CD14-positive monocyte (primary cell): ENCODE measurements at regions not wholly inside any gene's neighbourhood (a gene's known extent, or its start where the extent isn't known, plus 50 kb on each side); places are given as distances from the start of the nearest gene placed in this dataset.

Experiments
- DNase-seq, 3 donors: peaks; one replicate each; pipeline ENCODE4 v3.0.0-alpha.2; 2011 to 2022
- H2AFZ ChIP-seq: 2 replicates; pipeline ENCODE4 v1.6.0; 2012; ENCODE audit warnings: mild to moderate bottlenecking, low read depth, low read length, inconsistent platforms; ENCODE audit not compliant: insufficient read depth, poor library complexity, severe bottlenecking
- H3K27ac ChIP-seq, 2 donors: 1 replicate in 1 of 2; 2 replicates in 1 of 2; pipeline ENCODE4 v1.5.1; 2012 to 2013; ENCODE audit warnings: low read length in 2 of 2, control low read depth in 1 of 2, inconsistent platforms in 1 of 2, low read depth in 1 of 2, mild to moderate bottlenecking in 1 of 2
- H3K27me3 ChIP-seq, 2 donors: one replicate each; pipeline versions ENCODE4 v1.6.0 to v1.6.1; 2011 to 2013; ENCODE audit warnings: low read length in 2 of 2; ENCODE audit not compliant: control insufficient read depth in 2 of 2, insufficient read depth in 2 of 2
- H3K36me3 ChIP-seq, 2 donors: replicated peaks in 1 of 2; 1 replicate in 1 of 2; 2 replicates in 1 of 2; pipeline versions ENCODE4 v1.5.1 to v1.6.1; 2012 to 2013; ENCODE audit warnings: low read length in 2 of 2, control low read depth in 1 of 2, inconsistent platforms in 1 of 2, mild to moderate bottlenecking in 1 of 2; ENCODE audit not compliant: insufficient read depth in 2 of 2, control insufficient read depth in 1 of 2
- H3K4me1 ChIP-seq, 2 donors: 1 replicate in 1 of 2; 2 replicates in 1 of 2; pipeline versions ENCODE4 v1.5.1 to v1.6.1; 2012 to 2013; ENCODE audit warnings: low read length in 2 of 2, control low read depth in 1 of 2, inconsistent platforms in 1 of 2, mild to moderate bottlenecking in 1 of 2, moderate library complexity in 1 of 2; ENCODE audit not compliant: insufficient read depth in 2 of 2, control insufficient read depth in 1 of 2
- H3K4me2 ChIP-seq: replicated peaks from 2 replicates; pipeline ENCODE3; 2012; ENCODE audit warnings: low read length, moderate library complexity, mild to moderate bottlenecking; ENCODE audit not compliant: poor library complexity, severe bottlenecking; ENCODE audit errors: extremely low read depth
- H3K4me3 ChIP-seq, 3 experiments: fragments of 200-600 bp in 1 of 3; sonication (generic) in 1 of 3; replicated peaks in 1 of 3; 1 replicate in 2 of 3; 2 replicates in 1 of 3; pipeline ENCODE4 v1.5.1; 2011 to 2013; ENCODE audit warnings: low read length in 3 of 3, mild to moderate bottlenecking in 3 of 3, control low read depth in 2 of 3, low read depth in 2 of 3, inconsistent platforms in 1 of 3, moderate library complexity in 1 of 3
- H3K79me2 ChIP-seq: 2 replicates; pipeline ENCODE4 v1.6.0; 2012; ENCODE audit warnings: mild to moderate bottlenecking, control low read depth, inconsistent platforms, low read length, moderate library complexity; ENCODE audit not compliant: insufficient read depth
- H3K9ac ChIP-seq: 2 replicates; pipeline ENCODE4 v1.6.0; 2017; ENCODE audit warnings: low read length, mild to moderate bottlenecking; ENCODE audit not compliant: insufficient read depth, poor library complexity, severe bottlenecking
- H3K9me3 ChIP-seq, 2 donors: replicated peaks in 1 of 2; 1 replicate in 1 of 2; 2 replicates in 1 of 2; pipeline versions ENCODE4 v1.5.1 to v1.6.1; 2012 to 2013; ENCODE audit warnings: low read length in 2 of 2, control low read depth in 1 of 2; ENCODE audit not compliant: control insufficient read depth in 1 of 2, insufficient read depth in 1 of 2
- H4K20me1 ChIP-seq: 2 replicates; pipeline ENCODE4 v1.6.0; 2012; ENCODE audit warnings: mild to moderate bottlenecking, low read length, control low read depth, moderate library complexity; ENCODE audit not compliant: insufficient read depth
- H3K27ac Mint-ChIP-seq, 7 donors: one replicate each; pipeline ENCODE4 v1.8.0; 2020; ENCODE audit warnings: mild to moderate bottlenecking in 7 of 7, mixed read lengths in 7 of 7, moderate library complexity in 6 of 7, inconsistent platforms in 2 of 7
- H3K27me3 Mint-ChIP-seq, 3 donors: one replicate each; pipeline ENCODE4 v1.8.0; 2021 to 2022; ENCODE audit warnings: low read depth in 3 of 3, mild to moderate bottlenecking in 3 of 3, mixed read lengths in 3 of 3, moderate library complexity in 3 of 3, inconsistent platforms in 1 of 3
- H3K36me3 Mint-ChIP-seq, 2 donors: one replicate each; pipeline ENCODE4 v1.8.0; 2020; ENCODE audit warnings: mixed read lengths in 2 of 2, inconsistent platforms in 1 of 2, mild to moderate bottlenecking in 1 of 2
- H3K4me1 Mint-ChIP-seq: one replicate; pipeline ENCODE4 v1.8.0; 2020; ENCODE audit warnings: mild to moderate bottlenecking, mixed read lengths
- H3K4me3 Mint-ChIP-seq, 2 donors: one replicate each; pipeline ENCODE4 v1.8.0; 2020; ENCODE audit warnings: mild to moderate bottlenecking in 2 of 2, mixed read lengths in 2 of 2, moderate library complexity in 1 of 2
- H3K9me3 Mint-ChIP-seq, 7 donors: one replicate each; pipeline ENCODE4 v1.8.0; 2020 to 2022; ENCODE audit warnings: mixed read lengths in 7 of 7, mild to moderate bottlenecking in 6 of 7, moderate library complexity in 6 of 7, inconsistent platforms in 2 of 7
- CTCF ChIP-seq: fragments of 200-600 bp; IDR thresholded peaks from one replicate; pipeline ENCODE4 v1.8.0; 2022; ENCODE audit warnings: antibody characterized with exemption, mild to moderate bottlenecking
- WGBS: methylation state at CpG from one replicate; pipeline ENCODE4 v1.1.5; 2013; ENCODE audit warnings: missing lambda C conversion rate; ENCODE audit not compliant: insufficient coverage; 5-methylcytosine and 5-hydroxymethylcytosine counted together
- intact Hi-C, 2 donors: fragments of 100-400 bp; cut with micrococcal nuclease; formaldehyde crosslinking; loops; one replicate each; pipeline versions ENCODE4 v1.15.0 to v1.15.1; 2023

DNA sequence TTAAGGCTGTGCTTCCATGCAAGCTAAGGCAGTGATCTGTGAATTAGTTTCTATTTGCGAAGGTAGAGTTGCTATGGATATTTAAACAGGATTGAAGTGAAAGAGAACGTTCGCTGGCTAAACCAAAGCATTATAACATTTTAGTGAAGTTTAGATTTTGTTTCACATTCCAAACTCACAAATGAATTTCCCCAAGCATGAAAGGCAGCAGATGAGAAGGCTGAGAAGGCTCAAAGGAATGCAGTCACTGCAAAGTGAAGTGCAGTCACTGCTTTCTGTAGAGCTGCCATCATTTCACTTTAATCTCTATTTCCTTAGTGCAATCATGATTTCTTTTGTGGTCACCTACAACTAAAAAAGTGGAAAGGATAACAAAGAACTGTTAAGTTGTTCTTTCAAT is 334.7 kb upstream of the NR3C2 start:
- intact Hi-C loops = no loop called here
- WGBS = no CpG with 5 or more reads among the region's 3 CpGs
- no peak for TF ChIP-seq CTCF
- Histone ChIP-seq H3K27ac (no peak overlapping the region), H3K79me2 (no peaks in the 10 kb centered on the region), H3K9ac (no peak overlapping the region), H3K4me1 (no peaks in the 10 kb centered on the region), H3K36me3 (no peaks in the 10 kb centered on the region), H2AFZ (no peak overlapping the region), H3K27me3 (no peaks in the 10 kb centered on the region), H3K4me3 (no peak overlapping the region), H4K20me1 (no peaks in the 10 kb centered on the region), H3K9me3 (peaks cover 0 to 3% of the 10 kb centered on the region in 2 donors), H3K4me2 (no peak overlapping the region)
- H3K4me1 Mint-ChIP-seq = no peaks in the 10 kb centered on the region
- no peak overlapping the region for H3K27ac Mint-ChIP-seq
- peaks cover 0 to 6% (median 0%) of the 10 kb centered on the region in 7 donors for H3K9me3 Mint-ChIP-seq
- DNase-seq = no peak
- peaks cover 0 to 1% (median 0%) of the 10 kb centered on the region in 3 donors for H3K27me3 Mint-ChIP-seq
- H3K4me3 Mint-ChIP-seq = no peak overlapping the region
- H3K36me3 Mint-ChIP-seq = no peaks in the 10 kb centered on the region

GRCh38 chr4:148774134-148774533 is 331.9 kb upstream of the NR3C2 start:
- WGBS = no CpG with 5 or more reads among the region's 3 CpGs
- Mint-ChIP-seq H3K4me3 (no peak overlapping the region), H3K27me3 (no peaks in the 10 kb centered on the region), H3K36me3 (no peaks in the 10 kb centered on the region), H3K4me1 (no peaks in the 10 kb centered on the region), H3K9me3 (peaks cover 0 to 7% (median 0%) of the 10 kb centered on the region in 7 donors), H3K27ac (no peak overlapping the region)
- intact Hi-C loops = no loop called here
- no peak overlapping the region for H3K9ac ChIP-seq
- no peak overlapping the region for H3K4me2 ChIP-seq
- H3K27me3 ChIP-seq = no peaks in the 10 kb centered on the region
- no peak overlapping the region for H3K27ac ChIP-seq
- no peaks in the 10 kb centered on the region for H3K79me2 ChIP-seq
- H3K4me1 ChIP-seq = no peaks in the 10 kb centered on the region
- DNase-seq = no peak
- no peaks in the 10 kb centered on the region for H3K36me3 ChIP-seq
- no peak overlapping the region for H3K4me3 ChIP-seq
- no peak overlapping the region for H2AFZ ChIP-seq
- H4K20me1 ChIP-seq = no peaks in the 10 kb centered on the region
- no peak for TF ChIP-seq CTCF
- H3K9me3 ChIP-seq = no peaks in the 10 kb centered on the region
